H9 (cell line): ENCODE measurements at regions not wholly inside any gene's neighbourhood (a gene's known extent, or its start where the extent isn't known, plus 50 kb on each side); places are given as distances from the start of the nearest gene placed in this dataset.

Source experiments
- DNase-seq: peaks from one replicate; pipeline ENCODE4 v3.0.0-alpha.2; 2017
- H2AFZ ChIP-seq: one replicate; pipeline ENCODE4 v1.6.1; 2013; ENCODE audit warnings: mild to moderate bottlenecking, low read length, control low read depth, moderate library complexity
- H2AK5ac ChIP-seq: 2 replicates; pipeline ENCODE4 v1.6.1; 2013; ENCODE audit warnings: low read length, control low read depth, mixed read lengths; ENCODE audit not compliant: insufficient read length
- H2BK120ac ChIP-seq: one replicate; pipeline ENCODE4 v1.6.1; 2013; ENCODE audit warnings: low read depth, mild to moderate bottlenecking, low read length, control low read depth, inconsistent platforms; ENCODE audit not compliant: poor library complexity, severe bottlenecking
- H2BK12ac ChIP-seq: 2 replicates; pipeline ENCODE4 v1.6.1; 2013; ENCODE audit warnings: low read length, control low read depth, mixed read lengths, low read depth; ENCODE audit not compliant: insufficient read length
- H2BK15ac ChIP-seq: 2 replicates; pipeline ENCODE4 v1.6.1; 2013; ENCODE audit warnings: low read depth, low read length, control low read depth
- H2BK20ac ChIP-seq: one replicate; pipeline ENCODE4 v1.6.1; 2013; ENCODE audit warnings: low read depth, mild to moderate bottlenecking, low read length, control low read depth, inconsistent platforms; ENCODE audit not compliant: poor library complexity, severe bottlenecking
- H2BK5ac ChIP-seq: 2 replicates; pipeline ENCODE4 v1.6.1; 2013; ENCODE audit warnings: low read length, control low read depth, mixed read lengths; ENCODE audit not compliant: insufficient read length
- H3K14ac ChIP-seq: 2 replicates; pipeline ENCODE4 v1.6.1; 2013; ENCODE audit warnings: low read length, control low read depth; ENCODE audit not compliant: insufficient read depth
- H3K18ac ChIP-seq: 2 replicates; pipeline ENCODE4 v1.6.1; 2013; ENCODE audit warnings: low read depth, mild to moderate bottlenecking, mixed read lengths, low read length, control low read depth; ENCODE audit not compliant: insufficient read length
- H3K23ac ChIP-seq: 2 replicates; pipeline ENCODE4 v1.6.1; 2013; ENCODE audit warnings: low read length, control low read depth, mixed read lengths, low read depth; ENCODE audit not compliant: insufficient read length
- H3K23me2 ChIP-seq: 2 replicates; pipeline ENCODE4 v1.6.1; 2013; ENCODE audit warnings: low read depth, mild to moderate bottlenecking, mixed read lengths, low read length, control low read depth; ENCODE audit not compliant: insufficient read length, poor library complexity, severe bottlenecking
- H3K27ac ChIP-seq: 2 replicates; pipeline ENCODE4 v1.5.1; 2013; ENCODE audit warnings: low read length, control low read depth, mixed read lengths, low read depth; ENCODE audit not compliant: insufficient read length
- H3K27me3 ChIP-seq: 2 replicates; pipeline ENCODE4 v1.6.1; 2013; ENCODE audit warnings: low read length, control low read depth, inconsistent platforms; ENCODE audit not compliant: insufficient read depth
- H3K4ac ChIP-seq: 2 replicates; pipeline ENCODE4 v1.6.1; 2013; ENCODE audit warnings: low read depth, mild to moderate bottlenecking, control low read depth, inconsistent platforms, low read length, moderate library complexity
- H3K4me1 ChIP-seq: 2 replicates; pipeline ENCODE4 v1.6.1; 2013; ENCODE audit warnings: low read length, control low read depth, inconsistent platforms; ENCODE audit not compliant: insufficient read depth
- H3K4me2 ChIP-seq: 2 replicates; pipeline ENCODE4 v1.6.1; 2013; ENCODE audit warnings: low read length, control low read depth, mixed read lengths; ENCODE audit not compliant: insufficient read length, insufficient read depth
- H3K56ac ChIP-seq: 2 replicates; pipeline ENCODE4 v1.6.1; 2013; ENCODE audit warnings: low read depth, mild to moderate bottlenecking, mixed read lengths, low read length, control low read depth; ENCODE audit not compliant: insufficient read length
- H3K79me1 ChIP-seq: 2 replicates; pipeline ENCODE4 v1.6.1; 2013; ENCODE audit warnings: low read depth, mild to moderate bottlenecking, moderate library complexity, low read length, control low read depth, inconsistent platforms; ENCODE audit not compliant: insufficient read depth, poor library complexity, severe bottlenecking
- H3K79me2 ChIP-seq: 2 replicates; pipeline ENCODE4 v1.6.1; 2013; ENCODE audit warnings: low read length, control low read depth, inconsistent platforms; ENCODE audit not compliant: insufficient read depth
- H3K9ac ChIP-seq: 2 replicates; pipeline ENCODE4 v1.6.1; 2013; ENCODE audit warnings: low read length, control low read depth, mixed read lengths; ENCODE audit not compliant: insufficient read length; ENCODE audit errors: extremely low read depth
- H3K9me3 ChIP-seq: one replicate; pipeline ENCODE4 v1.6.1; 2013; ENCODE audit warnings: low read depth, low read length, inconsistent platforms; ENCODE audit not compliant: control insufficient read depth
- H3T11ph ChIP-seq: one replicate; pipeline ENCODE4 v1.6.1; 2013; ENCODE audit warnings: mild to moderate bottlenecking, low read length, control low read depth, inconsistent platforms
- H4K20me1 ChIP-seq: one replicate; pipeline ENCODE4 v1.6.1; 2013; ENCODE audit not compliant: control insufficient read depth, insufficient read length, insufficient read depth
- H4K5ac ChIP-seq: 2 replicates; pipeline ENCODE4 v1.6.1; 2013; ENCODE audit warnings: low read depth, mild to moderate bottlenecking, mixed read lengths, low read length, control low read depth; ENCODE audit not compliant: insufficient read length
- H4K8ac ChIP-seq: replicated peaks from 2 replicates; pipeline ENCODE4 v1.6.1; 2013; ENCODE audit warnings: low read length, control low read depth, mixed read lengths, low read depth; ENCODE audit not compliant: insufficient read length
- H4K91ac ChIP-seq: 2 replicates; pipeline ENCODE4 v1.6.1; 2013; ENCODE audit warnings: low read depth, mild to moderate bottlenecking, moderate library complexity, mixed read lengths, low read length, control low read depth; ENCODE audit not compliant: insufficient read length
- H3K27ac Mint-ChIP-seq, 3 experiments: 2 replicates in 2 of 3; 3 replicates in 1 of 3; pipeline ENCODE4 v1.8.0; 2020 to 2021; ENCODE audit warnings: mixed read lengths in 3 of 3, mild to moderate bottlenecking in 1 of 3, moderate library complexity in 1 of 3
- H3K27me3 Mint-ChIP-seq: 2 replicates; pipeline ENCODE4 v1.8.0; 2021; ENCODE audit warnings: low read depth, mild to moderate bottlenecking, moderate library complexity, mixed read lengths
- H3K36me3 Mint-ChIP-seq, 3 experiments: 2 replicates in 2 of 3; 3 replicates in 1 of 3; pipeline ENCODE4 v1.8.0; 2020 to 2021; ENCODE audit warnings: low read depth in 3 of 3, mixed read lengths in 3 of 3; ENCODE audit not compliant: insufficient read depth in 1 of 3
- H3K4me1 Mint-ChIP-seq, 2 experiments: 2 replicates each; pipeline ENCODE4 v1.8.0; 2020; ENCODE audit warnings: mixed read lengths in 2 of 2
- H3K4me3 Mint-ChIP-seq, 2 experiments: 2 replicates in 1 of 2; 3 replicates in 1 of 2; pipeline ENCODE4 v1.8.0; 2020 to 2021; ENCODE audit warnings: mild to moderate bottlenecking in 2 of 2, mixed read lengths in 2 of 2, moderate library complexity in 1 of 2
- H3K9me3 Mint-ChIP-seq, 2 experiments: 2 replicates in 1 of 2; 3 replicates in 1 of 2; pipeline ENCODE4 v1.8.0; 2020; ENCODE audit warnings: mild to moderate bottlenecking in 2 of 2, mixed read lengths in 2 of 2, moderate library complexity in 1 of 2
- WGBS: extraction: QIAGEN DNeasy Blood & Tissue Kit; methylation state at CpG from one replicate; pipeline ENCODE4 v1.1.7; 2013; ENCODE audit warnings: missing lambda C conversion rate, low lambda C conversion rate, mixed read lengths; ENCODE audit not compliant: insufficient read length; ENCODE audit errors: extremely low coverage; 5-methylcytosine and 5-hydroxymethylcytosine counted together
- TF ChIP-seq, protein P1 (sequence below): fragments of 200-600 bp; sonication (generic); conservative IDR thresholded peaks from 3 replicates; pipeline ENCODE4 v1.8.0; 2021; ENCODE audit warnings: antibody characterized with exemption, mild to moderate bottlenecking

DNA sequence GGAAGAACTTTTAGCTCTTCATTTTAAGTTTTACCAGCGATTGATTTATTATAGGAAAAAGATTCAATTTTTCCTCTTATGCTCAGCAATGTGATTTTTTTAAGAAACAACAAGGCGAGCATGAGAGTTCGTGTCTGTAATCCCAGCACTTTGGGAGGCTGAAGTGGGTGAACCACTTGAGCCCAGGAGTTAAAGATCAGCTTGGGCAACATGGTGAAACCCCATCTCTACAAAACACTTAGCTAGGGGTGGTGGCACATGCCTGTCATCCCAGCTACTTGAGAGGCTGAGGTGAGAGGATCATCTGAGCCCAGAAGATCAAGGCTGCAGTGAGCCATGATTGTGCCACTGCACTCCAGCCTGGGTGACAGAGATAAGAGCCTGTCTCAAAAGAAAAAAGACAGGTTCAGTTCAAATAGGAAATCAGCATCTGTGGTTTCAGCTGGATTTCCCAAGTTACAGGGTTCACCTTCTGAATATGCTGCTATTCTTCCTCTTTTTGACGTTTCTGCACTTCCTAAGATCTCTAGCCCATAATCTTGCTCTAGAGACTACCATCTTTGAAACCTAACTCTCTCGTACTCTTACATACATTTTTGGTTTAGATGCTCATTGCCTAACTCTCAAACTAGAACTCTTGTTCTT is 274.7 kb downstream of the SEC23A start:
- Histone ChIP-seq H3K14ac (no peak overlapping the region), H2BK15ac (no peak overlapping the region), H2BK20ac (no peak overlapping the region), H2AFZ (no peak overlapping the region), H2BK5ac (no peak overlapping the region), H4K91ac (no peak overlapping the region), H3K9me3 (no peaks in the 10 kb centered on the region), H2BK120ac (no peak overlapping the region), H3K9ac (no peak overlapping the region), H3K23me2 (no peaks in the 10 kb centered on the region), H3K4me2 (no peak overlapping the region), H3K79me2 (no peaks in the 10 kb centered on the region), H4K20me1 (no peaks in the 10 kb centered on the region), H3K27me3 (no peaks in the 10 kb centered on the region), H3K79me1 (no peaks in the 10 kb centered on the region), H3K4ac (no peak overlapping the region), H3K56ac (no peak overlapping the region), H3K27ac (no peak overlapping the region), H2BK12ac (no peak overlapping the region), H3T11ph (no peak overlapping the region), H3K18ac (no peak overlapping the region), H4K8ac (no peak overlapping the region), H3K4me1 (peaks cover 3% of the 10 kb centered on the region; the same call in 1 of the 2 replicates), H4K5ac (no peak overlapping the region), H2AK5ac (no peak overlapping the region), H3K23ac (no peak overlapping the region)
- H3K4me1 Mint-ChIP-seq = peaks cover 3% of the 10 kb centered on the region in 2 experiments; a peak in 3 of 4 replicates
- DNase-seq = no peak
- H3K9me3 Mint-ChIP-seq = no peaks in the 10 kb centered on the region
- TF ChIP-seq, protein P1, sequence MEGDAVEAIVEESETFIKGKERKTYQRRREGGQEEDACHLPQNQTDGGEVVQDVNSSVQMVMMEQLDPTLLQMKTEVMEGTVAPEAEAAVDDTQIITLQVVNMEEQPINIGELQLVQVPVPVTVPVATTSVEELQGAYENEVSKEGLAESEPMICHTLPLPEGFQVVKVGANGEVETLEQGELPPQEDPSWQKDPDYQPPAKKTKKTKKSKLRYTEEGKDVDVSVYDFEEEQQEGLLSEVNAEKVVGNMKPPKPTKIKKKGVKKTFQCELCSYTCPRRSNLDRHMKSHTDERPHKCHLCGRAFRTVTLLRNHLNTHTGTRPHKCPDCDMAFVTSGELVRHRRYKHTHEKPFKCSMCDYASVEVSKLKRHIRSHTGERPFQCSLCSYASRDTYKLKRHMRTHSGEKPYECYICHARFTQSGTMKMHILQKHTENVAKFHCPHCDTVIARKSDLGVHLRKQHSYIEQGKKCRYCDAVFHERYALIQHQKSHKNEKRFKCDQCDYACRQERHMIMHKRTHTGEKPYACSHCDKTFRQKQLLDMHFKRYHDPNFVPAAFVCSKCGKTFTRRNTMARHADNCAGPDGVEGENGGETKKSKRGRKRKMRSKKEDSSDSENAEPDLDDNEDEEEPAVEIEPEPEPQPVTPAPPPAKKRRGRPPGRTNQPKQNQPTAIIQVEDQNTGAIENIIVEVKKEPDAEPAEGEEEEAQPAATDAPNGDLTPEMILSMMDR = no peak
- H3K27ac Mint-ChIP-seq = no peak overlapping the region
- no peaks in the 10 kb centered on the region; the same call in 1 of the 2 replicates for H3K27me3 Mint-ChIP-seq
- no peaks in the 10 kb centered on the region for H3K36me3 Mint-ChIP-seq
- no CpG with 5 or more reads among the region's 5 CpGs for WGBS
- H3K4me3 Mint-ChIP-seq = no peak overlapping the region
